GM18507 (cell line): ENCODE measurements at regions not wholly inside any gene's neighbourhood (a gene's known extent, or its start where the extent isn't known, plus 50 kb on each side); places are given as distances from the start of the nearest gene placed in this dataset.

Source experiments
- DNase-seq: peaks from one replicate; pipeline ENCODE4 v3.0.0; 2011; ENCODE audit warnings: low read depth; ENCODE audit not compliant: insufficient read length; ENCODE audit errors: extremely low spot score
- FAIRE-seq: peaks from 2 replicates; lab custom pipeline; 2011; peaks lifted over from hg19 to GRCh38; lab: Jason Lieb, UNC

DNA sequence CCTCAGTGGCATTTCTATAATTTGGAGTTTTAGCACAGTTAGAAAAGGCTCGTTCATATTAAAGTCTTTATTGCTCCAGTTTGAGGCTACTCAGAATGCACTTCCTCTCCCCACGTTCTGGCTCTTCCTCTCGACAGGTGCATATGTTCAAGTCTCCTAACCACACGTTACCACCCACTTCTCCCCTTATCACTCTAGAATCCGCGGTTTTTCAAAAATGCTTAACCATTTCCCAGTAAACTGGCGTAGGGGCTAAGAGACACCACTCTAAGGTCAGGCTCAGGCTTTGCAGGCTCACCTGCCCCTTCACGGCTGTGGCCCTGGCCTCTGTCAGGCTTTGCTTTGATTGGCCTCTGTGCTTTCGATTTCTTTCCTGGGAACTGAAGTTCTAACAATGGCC, 383.6 kb downstream of the GLRX3 start:
- DNase-seq (no peak), FAIRE-seq (no peak)

DNA sequence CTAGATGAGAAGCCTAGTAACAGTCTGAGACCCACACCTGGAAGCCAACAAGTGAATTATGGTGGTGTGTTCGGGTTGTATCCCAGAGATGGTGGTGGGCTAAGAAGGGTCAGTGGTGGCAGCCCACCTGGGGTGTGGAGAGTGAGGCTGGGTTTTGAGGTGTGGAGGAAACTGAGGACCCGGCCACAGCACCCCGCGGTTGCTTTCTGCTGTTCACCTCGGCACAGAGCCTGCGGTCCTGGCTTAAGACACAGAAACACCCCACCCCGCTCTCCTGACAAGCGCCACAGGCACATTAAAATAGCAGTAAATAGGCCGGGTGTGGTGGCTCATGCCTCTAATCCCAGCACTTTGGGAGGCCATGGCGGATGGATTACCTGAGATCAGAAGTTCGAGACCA, 395.1 kb downstream of the GLRX3 start:
- DNase-seq (no peak), FAIRE-seq (no peak)

DNA sequence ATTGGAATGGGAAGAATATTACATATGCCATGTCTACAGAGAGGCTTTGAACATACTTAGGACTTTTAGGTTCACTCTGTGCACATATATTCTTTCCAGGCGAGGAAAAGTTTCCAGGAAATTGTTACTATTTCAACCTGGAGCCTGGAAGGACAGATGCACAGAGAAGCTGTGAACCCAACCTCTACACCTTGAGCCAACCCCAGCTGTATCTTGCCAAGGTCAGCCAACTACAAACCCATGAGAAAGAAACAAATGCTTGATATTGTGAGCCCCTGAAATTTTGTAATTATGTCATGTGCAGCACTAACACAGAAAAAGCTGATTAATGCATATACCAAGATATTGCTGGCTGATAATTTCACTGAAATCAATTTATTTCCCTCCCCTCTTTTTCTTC, 404.9 kb downstream of the GLRX3 start:
- no peak for DNase-seq
- FAIRE-seq: no peak

DNA sequence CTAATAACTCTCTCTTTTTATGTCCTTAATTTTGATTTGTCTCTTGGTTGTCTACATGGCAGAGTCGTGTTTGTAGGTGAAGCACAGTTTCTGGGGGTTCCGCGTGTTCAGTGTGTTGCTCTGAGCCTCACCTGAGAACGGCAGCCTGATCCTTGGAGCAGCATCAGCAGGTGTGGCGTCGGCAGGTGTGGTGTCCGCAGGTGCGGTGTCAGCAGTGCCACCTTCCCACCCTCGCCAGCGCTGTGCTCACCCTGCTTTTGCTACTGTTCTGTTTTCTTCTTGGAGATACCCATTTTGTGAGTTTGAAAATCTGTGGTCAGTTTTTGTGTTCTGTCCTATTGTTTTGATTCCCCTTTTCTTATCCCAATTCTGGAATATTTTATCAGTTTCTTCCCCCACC, 406.6 kb downstream of the GLRX3 start:
- FAIRE-seq: no peak

DNA sequence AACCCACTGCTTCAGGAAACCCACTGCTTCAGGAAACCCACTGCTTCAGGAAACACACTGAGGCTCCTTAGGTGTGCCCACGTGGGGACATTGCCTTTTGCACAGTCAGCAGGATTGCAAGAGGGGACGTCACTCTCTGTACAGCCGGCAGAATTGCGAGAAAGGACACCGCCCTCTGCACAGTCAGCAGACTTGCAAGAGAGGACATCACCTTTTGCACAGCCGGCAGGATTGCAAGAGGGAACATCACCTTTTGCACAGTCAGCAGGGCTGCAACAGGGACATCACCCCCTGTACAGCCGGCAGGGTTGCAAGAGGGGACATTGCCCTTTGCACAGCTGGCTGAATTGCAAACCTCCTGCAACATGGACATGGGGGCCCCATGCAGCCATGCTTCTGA, 407.6 kb downstream of the GLRX3 start:
- FAIRE-seq: no peak
- DNase-seq: no peak

More for the DNA sequence above, 406.6 kb downstream of the GLRX3 start:
- DNase-seq: no peak

DNA sequence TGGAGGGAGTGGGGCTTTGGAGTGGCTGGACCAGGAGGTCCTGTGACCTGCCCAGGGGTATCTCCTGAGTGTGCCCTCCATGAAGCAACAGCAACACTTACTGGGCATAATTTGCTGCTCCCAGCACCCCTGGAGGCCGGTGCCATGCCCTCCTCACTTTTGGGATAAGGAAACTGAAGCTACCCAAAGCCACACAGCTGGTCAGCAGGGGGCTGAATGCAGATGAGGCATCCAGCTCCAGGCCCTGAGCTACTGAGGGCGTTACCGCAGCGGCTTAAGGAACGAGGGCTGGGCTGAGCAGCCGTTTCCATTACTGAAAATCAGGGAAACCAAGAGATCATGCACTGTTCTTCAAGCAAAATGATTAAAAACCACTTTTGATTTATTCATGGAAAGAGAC, 408.9 kb downstream of the GLRX3 start:
- DNase-seq: no peak
- FAIRE-seq: no peak

DNA sequence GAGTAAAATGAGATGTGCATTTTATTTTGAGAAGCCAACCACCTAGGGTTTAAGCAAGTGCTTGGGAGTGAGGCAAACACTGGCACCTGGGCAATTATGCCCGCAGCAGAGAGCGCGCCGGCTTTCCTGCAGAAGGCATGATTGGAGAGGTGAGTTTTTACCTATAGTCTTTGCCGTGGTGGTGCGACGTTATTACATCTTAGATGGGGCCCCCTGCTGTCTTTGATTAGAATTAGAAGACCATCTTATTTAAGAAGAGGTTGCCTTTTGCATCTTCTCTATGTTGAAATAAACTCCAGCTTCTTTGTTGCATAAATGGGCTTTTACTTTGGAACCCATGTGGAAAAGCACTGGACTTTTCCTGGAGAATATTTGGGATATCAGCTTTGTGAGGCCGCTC, 409.5 kb downstream of the GLRX3 start:
- FAIRE-seq (no peak), DNase-seq (no peak)

DNA sequence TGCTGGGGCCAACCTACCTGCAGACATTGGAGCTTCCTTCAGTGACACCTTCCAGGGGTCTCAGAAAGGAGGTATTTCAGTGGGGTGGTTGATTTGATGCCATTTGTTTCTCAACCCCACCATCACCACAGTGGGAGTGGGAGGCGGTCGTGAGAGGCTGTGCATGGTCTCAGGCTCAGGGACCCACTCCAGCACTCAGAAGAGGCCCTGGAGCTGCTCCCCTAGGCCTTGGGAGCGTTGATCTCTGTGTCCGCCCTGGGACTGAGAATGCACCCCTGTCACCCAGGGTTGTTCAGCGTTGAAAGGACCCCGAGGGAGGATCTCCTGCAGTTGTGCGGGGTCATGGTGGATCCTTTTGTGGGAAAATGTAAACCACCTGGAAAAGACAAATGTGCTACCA, 410.6 kb downstream of the GLRX3 start:
- no peak for FAIRE-seq
- DNase-seq: no peak

DNA sequence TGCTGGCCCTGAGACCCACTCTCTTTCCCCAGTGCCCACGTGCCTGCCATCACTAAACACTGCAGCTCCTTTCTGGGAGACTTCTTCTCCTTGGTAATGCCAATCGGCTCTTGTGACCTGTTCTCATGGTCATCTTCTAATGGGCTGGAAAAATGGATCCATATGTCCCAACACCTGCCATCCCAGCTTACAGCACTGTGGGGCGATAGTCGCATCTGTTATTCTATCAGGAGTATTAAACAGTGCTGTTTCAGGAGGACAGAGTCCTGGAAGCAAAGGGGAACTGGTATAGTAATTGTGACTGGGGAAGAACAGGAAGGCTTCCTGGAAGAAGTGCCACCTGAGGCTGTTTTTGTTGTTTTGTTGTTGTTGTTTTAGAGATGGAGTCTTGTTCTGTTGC, 411.2 kb downstream of the GLRX3 start:
- no peak for DNase-seq
- FAIRE-seq: no peak

DNA sequence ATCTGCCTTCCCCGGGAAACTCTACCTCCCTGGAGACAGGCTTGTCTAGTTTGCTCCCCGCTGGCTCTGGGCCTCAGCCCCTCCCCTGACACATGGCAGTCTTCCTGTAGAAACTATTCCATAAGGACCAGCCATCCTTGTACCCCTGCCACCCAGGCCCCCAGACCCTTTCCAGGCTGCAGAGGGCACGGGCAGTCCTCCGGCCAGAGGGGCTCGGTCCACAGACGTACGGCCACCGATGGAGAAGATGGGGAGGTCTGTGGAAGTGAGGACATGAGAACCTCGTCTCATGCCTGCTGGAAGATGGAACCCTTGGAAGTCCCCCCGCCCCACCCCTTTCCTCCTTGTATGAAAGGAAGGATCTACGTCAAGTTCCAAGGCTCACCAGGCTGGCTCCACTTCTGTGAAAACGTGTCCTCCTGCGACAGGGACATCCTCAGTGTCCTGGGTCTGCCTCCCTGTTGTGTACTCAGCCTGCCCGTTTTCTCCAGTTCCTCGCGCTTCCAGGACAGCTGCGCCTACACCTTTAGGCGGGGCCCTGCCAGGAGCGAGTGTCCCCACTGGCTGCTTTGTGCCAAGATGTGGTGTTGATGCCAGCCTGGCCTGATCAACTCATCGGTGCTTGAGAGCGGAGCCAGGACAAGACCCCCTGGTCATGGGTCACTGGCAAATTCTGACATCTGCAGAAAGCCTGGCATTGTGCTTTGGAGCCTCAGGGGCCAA, 414.9 kb downstream of the GLRX3 start:
- no peak for DNase-seq
- no peak for FAIRE-seq

DNA sequence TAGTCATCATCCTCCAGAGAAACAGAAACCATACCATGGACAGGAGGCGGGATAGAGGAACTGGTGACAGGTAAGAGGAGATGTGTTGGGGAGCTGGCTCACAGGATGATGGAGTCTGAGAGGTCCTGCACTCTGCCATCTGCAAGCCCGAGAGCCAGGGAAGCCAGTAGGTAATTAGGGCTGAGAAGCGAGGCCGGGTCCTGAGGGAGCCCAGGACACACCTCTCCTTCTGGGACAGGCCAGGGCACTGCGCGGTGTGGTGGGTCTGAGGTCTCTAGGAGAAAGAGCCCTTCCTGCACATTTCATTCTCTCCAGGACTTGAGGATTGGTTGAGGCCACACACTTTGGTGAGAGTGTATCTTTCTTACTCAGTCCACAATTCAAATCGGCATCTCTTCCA, 415.5 kb downstream of the GLRX3 start:
- DNase-seq (no peak), FAIRE-seq (no peak)

DNA sequence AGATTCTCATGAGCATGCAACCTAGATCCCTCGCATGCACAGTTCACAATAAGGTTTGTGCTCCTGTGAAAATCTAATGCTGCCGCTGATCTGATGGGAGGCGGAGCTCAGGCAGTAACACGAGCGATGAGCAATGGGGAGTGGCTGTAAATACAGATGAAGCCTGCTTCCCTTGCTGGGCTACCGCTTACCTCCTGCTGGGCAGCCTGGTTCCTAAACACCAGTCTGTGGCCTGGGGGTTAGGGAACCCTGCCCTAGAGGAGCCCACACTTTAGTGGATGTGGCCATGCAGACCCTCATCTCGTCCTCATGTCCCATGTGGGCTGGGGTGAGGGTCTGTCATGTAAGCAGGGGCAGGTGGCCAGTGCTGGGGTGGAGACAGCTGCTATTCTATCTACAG, 417.6 kb downstream of the GLRX3 start:
- no peak for FAIRE-seq
- DNase-seq: no peak

DNA sequence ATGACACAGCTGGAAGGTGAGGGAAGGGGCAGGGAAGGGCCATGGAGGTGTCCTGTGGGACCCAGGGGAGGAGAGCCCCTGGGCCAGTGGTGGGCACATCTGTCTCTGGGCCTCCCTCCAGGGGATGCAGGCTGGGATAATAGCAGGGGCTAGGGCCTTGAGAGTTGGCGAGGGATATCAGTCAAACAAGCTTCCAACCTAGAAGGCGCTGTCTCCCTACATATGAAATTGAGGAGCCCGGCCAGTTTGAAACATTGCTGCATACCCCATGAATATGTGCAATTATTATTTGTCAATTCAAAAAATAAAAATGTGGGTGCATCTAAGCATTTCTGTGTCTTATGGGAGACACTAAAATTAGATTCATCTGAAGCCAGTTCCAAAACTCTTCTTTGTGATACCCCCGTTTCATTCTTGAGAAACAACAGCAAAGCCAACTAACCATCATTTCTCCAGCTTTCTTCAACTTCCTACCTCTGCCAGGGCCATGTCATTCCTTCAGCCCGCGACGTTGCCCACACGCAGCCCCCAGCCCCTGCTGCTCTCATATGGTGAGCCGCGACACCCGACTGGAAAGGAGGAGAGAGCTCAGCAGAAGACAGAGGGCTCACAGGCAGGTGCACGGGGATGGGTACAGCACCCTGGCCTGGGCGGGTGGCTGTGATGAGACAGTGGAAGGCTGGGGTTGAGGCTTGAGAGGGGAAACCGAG, 418.7 kb downstream of the GLRX3 start:
- no peak for FAIRE-seq
- DNase-seq: no peak

DNA sequence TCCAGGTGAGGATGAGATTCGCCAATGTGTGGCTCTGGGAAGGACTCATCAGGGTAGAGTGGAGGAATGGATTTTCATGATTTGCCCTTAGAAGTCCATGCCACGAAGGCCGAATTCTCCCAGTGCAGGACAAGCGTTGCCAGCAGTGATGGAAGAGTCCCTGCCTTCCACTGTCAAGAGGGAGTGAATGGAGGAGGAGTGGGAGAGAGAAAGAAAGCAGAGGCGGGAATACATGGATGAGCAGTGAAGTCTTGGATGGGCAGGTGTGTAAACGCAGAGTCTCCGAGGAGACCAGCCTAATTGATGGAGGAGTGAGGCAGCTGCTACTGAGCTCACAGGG, 419.2 kb downstream of the GLRX3 start:
- no peak for FAIRE-seq

DNA sequence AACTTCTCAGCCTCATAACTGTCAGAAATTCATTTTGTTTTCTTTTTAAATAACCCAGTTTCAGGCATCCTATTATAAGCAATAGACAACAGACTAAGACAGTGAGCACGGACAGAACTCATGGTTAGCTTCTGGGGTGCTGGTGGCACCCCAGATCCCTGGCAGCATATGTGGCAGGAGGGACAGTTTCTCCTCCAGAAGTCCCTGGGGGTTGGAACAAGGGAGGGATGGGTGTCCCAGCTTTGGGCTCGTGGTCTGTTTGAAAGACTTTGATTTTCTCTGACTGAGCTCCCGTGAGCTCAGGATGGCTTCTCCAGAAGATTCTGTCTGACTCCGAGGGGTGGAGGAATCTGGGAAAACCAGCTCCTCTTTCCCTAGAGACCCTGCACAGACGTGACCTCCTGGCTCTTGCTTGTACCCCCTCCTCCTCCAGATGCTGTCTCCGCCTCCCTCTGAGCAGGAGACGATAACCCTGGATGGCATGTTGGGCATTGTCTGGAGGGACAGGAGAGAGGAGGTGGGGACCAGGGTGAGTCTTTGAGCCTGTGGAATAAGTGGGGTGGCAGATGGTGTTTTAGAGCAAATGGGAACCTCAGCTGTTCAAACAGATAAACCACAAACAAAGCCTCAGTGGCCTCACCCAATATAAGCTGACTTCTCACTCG, 421.1 kb downstream of the GLRX3 start:
- FAIRE-seq (no peak), DNase-seq (no peak)

More for the DNA sequence above, 419.2 kb downstream of the GLRX3 start:
- DNase-seq: no peak

DNA sequence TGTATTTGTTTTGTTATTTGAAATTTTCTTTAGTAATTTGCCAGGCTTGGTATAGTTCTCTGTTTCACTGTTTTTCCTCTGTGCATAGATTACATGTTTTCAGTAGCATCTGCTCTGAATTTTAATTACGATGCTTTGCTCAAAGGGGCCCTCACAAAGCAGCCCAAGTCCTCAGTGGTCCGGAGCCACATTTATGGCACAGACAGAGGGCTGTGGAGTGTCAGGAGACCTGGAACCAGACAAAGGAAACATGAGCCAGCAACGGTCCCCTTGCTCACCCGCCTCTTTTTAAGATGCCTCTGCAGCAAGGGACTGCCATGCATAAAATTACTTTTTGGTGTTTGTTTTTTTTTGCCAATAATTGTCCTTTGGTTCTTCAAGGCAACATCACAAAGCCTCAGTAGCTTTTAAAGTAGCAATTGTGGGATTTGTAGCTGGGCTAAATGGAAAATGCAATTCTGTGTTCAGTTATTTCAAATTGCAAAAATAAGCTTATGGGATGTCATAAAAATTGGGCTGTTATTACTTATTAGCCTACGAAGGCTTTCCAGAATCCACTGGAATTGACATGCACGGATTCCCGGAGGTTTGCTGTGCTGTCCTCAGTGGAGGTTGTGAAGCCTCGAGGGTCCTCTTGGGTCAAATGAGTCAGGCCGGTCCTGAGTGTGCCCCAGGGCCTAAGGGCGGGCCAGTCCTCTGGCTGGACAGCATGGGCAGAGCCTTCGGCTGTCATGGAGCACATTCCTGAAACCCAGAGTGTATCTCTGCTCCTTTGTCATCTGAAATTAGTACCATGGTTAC, 422.8 kb downstream of the GLRX3 start:
- DNase-seq: no peak
- FAIRE-seq: no peak

DNA sequence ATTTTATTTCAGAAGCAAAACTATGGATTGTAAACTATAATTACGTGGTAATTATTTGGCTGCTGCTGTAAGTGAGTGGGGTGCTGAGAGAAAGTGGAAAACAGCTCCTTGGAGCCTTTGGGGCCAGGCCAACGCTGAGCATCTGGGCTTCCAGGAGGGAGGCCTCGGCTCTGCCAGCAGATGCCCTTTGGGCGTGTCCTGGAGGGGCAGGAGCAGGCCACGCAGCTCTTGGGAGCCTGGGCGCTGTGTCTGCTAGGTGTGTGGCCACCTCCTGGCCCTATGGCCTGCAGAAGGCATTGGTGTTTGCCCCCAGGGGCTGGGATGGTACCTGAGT, 423.3 kb downstream of the GLRX3 start:
- no peak for DNase-seq
- FAIRE-seq: no peak

DNA sequence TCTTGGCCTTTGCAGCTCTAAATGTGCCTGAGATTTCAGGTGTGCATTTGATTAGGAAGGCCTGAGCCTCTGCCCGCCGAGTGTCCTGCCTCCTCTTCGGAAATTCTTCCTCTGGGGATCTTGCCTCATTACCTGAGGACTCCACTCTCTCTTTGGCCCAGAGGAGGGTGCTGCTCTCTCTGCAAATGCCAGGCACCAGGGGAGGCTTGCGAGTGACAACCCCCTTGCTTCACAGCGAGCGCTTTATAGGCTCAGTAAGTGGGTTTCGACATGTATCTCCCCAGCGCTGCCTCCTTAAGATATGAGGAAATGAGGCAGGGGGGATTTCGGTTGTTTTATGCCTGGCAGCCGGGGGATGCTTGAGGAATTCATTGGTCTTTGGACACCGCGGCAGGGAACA, 423.9 kb downstream of the GLRX3 start:
- FAIRE-seq (no peak), DNase-seq (no peak)

DNA sequence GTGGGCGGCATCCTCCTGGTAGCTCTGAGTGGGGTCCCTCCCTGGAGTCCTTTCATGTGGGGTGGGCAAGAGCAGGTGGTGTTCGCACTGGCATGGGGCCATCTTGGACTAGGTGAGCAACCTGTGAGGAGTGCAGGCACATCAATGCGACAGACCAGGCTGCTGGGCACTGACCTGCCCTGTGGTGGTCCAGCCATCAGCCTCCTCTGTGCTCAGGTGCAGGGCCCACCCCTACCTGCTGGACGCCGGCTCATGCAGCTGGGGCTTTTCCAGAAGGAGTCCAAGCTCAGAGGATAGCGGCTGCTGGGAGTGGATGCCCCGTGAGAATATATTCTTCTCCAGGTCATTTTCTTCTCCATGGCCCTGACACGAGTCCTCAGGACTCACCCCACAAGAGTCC, 424.4 kb downstream of the GLRX3 start:
- DNase-seq (no peak), FAIRE-seq (no peak)

DNA sequence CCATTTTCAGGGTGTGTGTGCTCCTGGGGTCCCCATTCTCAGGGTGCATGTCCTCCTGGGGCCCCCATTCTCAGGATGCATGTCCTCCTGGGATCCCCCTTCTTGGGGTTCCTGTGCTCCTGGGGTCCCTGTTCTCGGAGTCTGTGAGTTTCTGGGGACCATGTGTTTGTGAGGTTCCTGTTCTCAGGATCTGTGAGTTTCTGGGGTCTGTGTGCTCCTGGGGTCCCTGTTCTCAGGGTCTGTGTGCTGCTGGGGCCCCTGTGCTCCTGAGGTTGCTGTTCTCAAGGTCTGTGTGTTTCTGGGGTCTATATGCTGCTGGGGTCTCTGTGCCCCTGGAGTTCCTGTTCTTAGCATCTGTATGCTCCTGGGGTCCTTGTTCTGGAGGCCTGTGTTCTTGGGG, 425.5 kb downstream of the GLRX3 start:
- FAIRE-seq: no peak
- DNase-seq: no peak
